ENCODE measurements at regions not wholly inside any gene's neighbourhood (a gene's known extent, or its start where the extent isn't known, plus 50 kb on each side); places are given as distances from the start of the nearest gene placed in this dataset.
"Not testable (repeated sequence)": the region's sequence is repeated elsewhere in the genome, so short reads cannot be mapped to it uniquely, and the experiment has no call there.

- TF ChIP-seq, protein P1, sequence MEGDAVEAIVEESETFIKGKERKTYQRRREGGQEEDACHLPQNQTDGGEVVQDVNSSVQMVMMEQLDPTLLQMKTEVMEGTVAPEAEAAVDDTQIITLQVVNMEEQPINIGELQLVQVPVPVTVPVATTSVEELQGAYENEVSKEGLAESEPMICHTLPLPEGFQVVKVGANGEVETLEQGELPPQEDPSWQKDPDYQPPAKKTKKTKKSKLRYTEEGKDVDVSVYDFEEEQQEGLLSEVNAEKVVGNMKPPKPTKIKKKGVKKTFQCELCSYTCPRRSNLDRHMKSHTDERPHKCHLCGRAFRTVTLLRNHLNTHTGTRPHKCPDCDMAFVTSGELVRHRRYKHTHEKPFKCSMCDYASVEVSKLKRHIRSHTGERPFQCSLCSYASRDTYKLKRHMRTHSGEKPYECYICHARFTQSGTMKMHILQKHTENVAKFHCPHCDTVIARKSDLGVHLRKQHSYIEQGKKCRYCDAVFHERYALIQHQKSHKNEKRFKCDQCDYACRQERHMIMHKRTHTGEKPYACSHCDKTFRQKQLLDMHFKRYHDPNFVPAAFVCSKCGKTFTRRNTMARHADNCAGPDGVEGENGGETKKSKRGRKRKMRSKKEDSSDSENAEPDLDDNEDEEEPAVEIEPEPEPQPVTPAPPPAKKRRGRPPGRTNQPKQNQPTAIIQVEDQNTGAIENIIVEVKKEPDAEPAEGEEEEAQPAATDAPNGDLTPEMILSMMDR (IDR thresholded peaks at IDR 0.05) = not testable (repeated sequence)
- not testable (repeated sequence) for TF ChIP-seq POLR2A (IDR thresholded peaks at IDR 0.05)
Measured at GRCh38 chr4:127478271-127478670, 154.5 kb upstream of the INTU start.
